Stimulated activated naive B cell treated with anti-CD40 and anti-IgM and Interleukin-4, amounts not matched to agents 10 μg/mL and 1 μg/mL and 100 μg/mL, for 72 hours (primary cell): ENCODE measurements at regions not wholly inside any gene's neighbourhood (a gene's known extent, or its start where the extent isn't known, plus 50 kb on each side); places are given as distances from the start of the nearest gene placed in this dataset.
"Not testable (repeated sequence)": the region's sequence is repeated elsewhere in the genome, so short reads cannot be mapped to it uniquely, and the experiment has no call there.

Experiments
- ATAC-seq, 2 donors: fragments of 150-1000 bp; cut with Tn5 transposase; replicated peaks; 2 replicates each; pipeline ENCODE4 v1.10.0; 2021; ENCODE audit warnings: moderate library complexity in 1 of 2
- DNase-seq: peaks from one replicate; pipeline ENCODE4 v3.0.0; 2021
- H3K27ac Mint-ChIP-seq: one replicate; pipeline ENCODE4 v1.8.0; 2022; ENCODE audit warnings: mild to moderate bottlenecking, mixed read lengths
- H3K27me3 Mint-ChIP-seq, 2 donors: one replicate each; pipeline ENCODE4 v1.8.0; 2022; ENCODE audit warnings: mixed read lengths in 2 of 2
- H3K36me3 Mint-ChIP-seq, 2 donors: one replicate each; pipeline ENCODE4 v1.8.0; 2022; ENCODE audit warnings: mixed read lengths in 2 of 2, mild to moderate bottlenecking in 1 of 2
- H3K4me1 Mint-ChIP-seq, 2 donors: one replicate each; pipeline ENCODE4 v1.8.0; 2022; ENCODE audit warnings: mixed read lengths in 2 of 2, mild to moderate bottlenecking in 1 of 2
- H3K4me3 Mint-ChIP-seq, 2 donors: one replicate each; pipeline ENCODE4 v1.8.0; 2022; ENCODE audit warnings: mild to moderate bottlenecking in 2 of 2, mixed read lengths in 2 of 2, moderate library complexity in 1 of 2
- H3K9me3 Mint-ChIP-seq, 2 donors: one replicate each; pipeline ENCODE4 v1.8.0; 2022; ENCODE audit warnings: mixed read lengths in 2 of 2, mild to moderate bottlenecking in 1 of 2

DNA sequence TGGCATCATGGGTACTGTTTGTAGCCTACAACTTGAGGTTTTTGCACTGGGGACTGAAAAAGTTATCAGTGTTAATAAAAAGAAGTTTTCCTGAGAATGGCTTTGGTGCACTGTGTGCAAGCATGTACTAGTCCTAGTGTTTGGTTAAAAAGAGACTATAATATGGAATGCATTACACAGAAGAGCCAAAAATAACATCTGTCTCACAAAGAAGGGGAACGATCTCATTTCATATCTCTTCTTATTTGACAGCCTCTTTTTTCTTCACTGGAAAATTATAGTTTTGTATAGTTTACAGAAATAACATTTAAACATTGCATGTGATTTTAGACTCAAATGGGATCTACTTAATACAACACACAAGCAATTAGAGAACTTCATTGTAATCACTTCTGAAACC is 127.0 kb upstream of the GDNF start:
- H3K36me3 Mint-ChIP-seq = no peaks in the 10 kb centered on the region
- no peak for DNase-seq
- ATAC-seq = no peak
- no peak overlapping the region for H3K4me3 Mint-ChIP-seq
- H3K27ac Mint-ChIP-seq = no peak overlapping the region
- H3K4me1 Mint-ChIP-seq = no peaks in the 10 kb centered on the region
- peaks cover 0 to 2% of the 10 kb centered on the region in 2 donors for H3K9me3 Mint-ChIP-seq
- no peaks in the 10 kb centered on the region for H3K27me3 Mint-ChIP-seq

DNA sequence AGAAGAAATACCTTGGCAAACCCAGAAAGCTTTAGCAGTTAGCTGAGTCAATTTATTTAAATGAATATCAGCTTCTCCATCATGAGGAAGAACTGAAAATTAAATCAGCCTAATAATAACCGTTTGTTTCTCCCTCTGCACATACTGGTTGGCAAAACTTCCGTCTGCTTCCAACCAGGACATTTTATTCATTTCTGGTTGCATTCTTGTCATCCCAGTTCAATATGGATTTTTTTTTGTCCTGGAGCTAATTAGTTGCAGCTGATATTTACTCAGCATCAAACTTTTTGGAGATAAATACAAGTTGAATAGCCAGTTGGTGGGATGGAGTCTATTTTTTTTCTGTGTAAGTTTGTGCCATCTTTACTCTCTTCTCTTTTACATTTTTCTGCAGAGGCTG is 126.5 kb upstream of the GDNF start:
- Mint-ChIP-seq H3K4me1 (no peaks in the 10 kb centered on the region), H3K27ac (no peak overlapping the region), H3K9me3 (peaks cover 0 to 2% of the 10 kb centered on the region in 2 donors)

DNA sequence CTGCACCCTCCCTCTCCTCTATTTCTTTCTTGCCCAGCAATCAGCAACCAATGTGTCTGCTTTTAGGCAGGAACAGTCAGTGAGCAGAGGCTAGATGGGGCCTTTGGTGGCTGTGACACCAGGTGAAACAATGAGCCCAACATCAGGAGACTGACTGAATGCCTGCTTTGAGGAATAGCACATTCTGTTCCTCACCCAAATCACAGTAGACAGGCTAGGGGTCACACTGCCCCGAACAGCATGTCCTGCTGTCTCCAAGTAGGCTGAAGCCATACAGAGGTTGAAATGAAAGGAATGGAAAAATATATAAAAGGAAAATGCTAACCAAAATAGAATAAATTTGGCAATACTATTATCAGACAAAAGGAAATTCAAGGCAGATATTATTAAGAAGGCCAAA is 122.5 kb upstream of the GDNF start:
- peaks cover 15 to 16% of the 10 kb centered on the region in 2 donors for H3K9me3 Mint-ChIP-seq
- H3K27ac Mint-ChIP-seq = no peak overlapping the region
- peaks cover 4 to 6% of the 10 kb centered on the region in 2 donors for H3K36me3 Mint-ChIP-seq
- DNase-seq (no peak), ATAC-seq (no peak)
- no peaks in the 10 kb centered on the region for H3K27me3 Mint-ChIP-seq
- H3K4me3 Mint-ChIP-seq = no peak overlapping the region
- H3K4me1 Mint-ChIP-seq = no peaks in the 10 kb centered on the region

More for the DNA sequence above, 126.5 kb upstream of the GDNF start:
- H3K4me3 Mint-ChIP-seq = no peak overlapping the region
- no peaks in the 10 kb centered on the region for H3K27me3 Mint-ChIP-seq
- ATAC-seq = no peak
- H3K36me3 Mint-ChIP-seq = no peaks in the 10 kb centered on the region
- no peak for DNase-seq

DNA sequence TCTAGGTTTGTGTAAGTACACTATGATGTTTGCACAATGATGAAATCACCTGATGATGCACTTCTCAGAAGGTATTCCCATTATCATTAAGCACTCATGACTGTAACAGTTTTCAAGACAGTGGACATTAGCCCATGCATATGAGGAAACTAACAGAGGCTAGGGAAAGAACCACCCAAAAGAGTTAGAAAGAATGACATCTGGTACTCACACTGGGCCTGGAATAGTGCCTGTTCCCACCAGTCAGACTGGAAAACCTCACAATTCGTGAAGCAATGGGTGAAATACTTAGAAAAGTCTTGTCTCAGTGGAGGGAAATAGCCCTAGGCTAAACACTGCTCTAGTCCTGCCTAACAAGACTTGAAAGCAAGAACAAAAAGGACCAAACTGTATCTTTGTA is 117.4 kb upstream of the GDNF start:
- ATAC-seq (no peak), DNase-seq (no peak)
- Mint-ChIP-seq H3K36me3 (peaks cover 4 to 6% of the 10 kb centered on the region in 2 donors), H3K27ac (no peak overlapping the region), H3K27me3 (no peaks in the 10 kb centered on the region), H3K4me1 (no peaks in the 10 kb centered on the region), H3K4me3 (no peak overlapping the region), H3K9me3 (peaks cover 15 to 16% of the 10 kb centered on the region in 2 donors)

DNA sequence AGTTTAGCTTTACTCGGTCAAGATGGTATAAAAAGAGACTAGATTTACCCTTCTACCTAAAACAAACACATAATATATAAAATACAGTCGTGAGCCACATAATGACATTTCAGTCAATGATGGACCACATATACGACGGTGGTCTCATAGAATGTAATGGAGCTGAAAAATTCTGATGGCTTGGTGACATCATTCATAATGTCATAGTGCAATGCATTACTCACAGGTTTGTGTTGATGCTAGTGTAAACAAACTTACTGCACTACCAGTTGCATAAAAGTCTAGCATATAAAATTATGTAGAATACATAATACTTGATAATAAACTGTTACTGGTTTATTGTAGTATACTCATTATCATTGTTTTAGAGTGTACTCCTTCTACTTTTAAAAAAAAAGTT is 115.9 kb upstream of the GDNF start:
- H3K4me3 Mint-ChIP-seq = no peak overlapping the region
- no peaks in the 10 kb centered on the region for H3K27me3 Mint-ChIP-seq
- H3K4me1 Mint-ChIP-seq = no peaks in the 10 kb centered on the region
- no peak overlapping the region for H3K27ac Mint-ChIP-seq
- DNase-seq = no peak
- H3K9me3 Mint-ChIP-seq = peaks cover 15 to 16% of the 10 kb centered on the region in 2 donors
- peaks cover 4 to 6% of the 10 kb centered on the region in 2 donors for H3K36me3 Mint-ChIP-seq
- ATAC-seq = no peak

DNA sequence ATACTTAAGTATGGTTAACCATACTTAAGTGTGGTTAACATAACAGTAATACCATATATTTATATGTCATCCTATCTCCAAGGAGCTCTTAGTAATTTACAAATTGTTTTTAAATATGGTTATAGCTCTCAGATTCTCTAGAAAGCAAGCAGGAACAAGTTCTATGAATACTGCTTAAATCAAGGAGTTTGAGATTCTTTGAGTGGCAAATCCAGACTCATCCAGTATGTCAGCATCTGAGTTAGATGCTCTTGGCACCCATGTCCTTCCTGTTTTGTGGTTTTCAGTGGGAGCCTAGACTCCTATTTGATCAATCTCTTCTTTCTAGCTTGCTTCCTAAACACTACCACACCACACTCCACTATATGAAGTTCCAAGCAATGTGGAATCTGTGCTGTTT is 114.7 kb upstream of the GDNF start:
- H3K36me3 Mint-ChIP-seq = peaks cover 4 to 6% of the 10 kb centered on the region in 2 donors
- no peaks in the 10 kb centered on the region for H3K4me1 Mint-ChIP-seq
- DNase-seq (no peak), ATAC-seq (no peak)
- H3K9me3 Mint-ChIP-seq = peaks cover 9 to 12% of the 10 kb centered on the region in 2 donors
- H3K27me3 Mint-ChIP-seq = no peaks in the 10 kb centered on the region
- no peak overlapping the region for H3K27ac Mint-ChIP-seq
- no peak overlapping the region for H3K4me3 Mint-ChIP-seq

DNA sequence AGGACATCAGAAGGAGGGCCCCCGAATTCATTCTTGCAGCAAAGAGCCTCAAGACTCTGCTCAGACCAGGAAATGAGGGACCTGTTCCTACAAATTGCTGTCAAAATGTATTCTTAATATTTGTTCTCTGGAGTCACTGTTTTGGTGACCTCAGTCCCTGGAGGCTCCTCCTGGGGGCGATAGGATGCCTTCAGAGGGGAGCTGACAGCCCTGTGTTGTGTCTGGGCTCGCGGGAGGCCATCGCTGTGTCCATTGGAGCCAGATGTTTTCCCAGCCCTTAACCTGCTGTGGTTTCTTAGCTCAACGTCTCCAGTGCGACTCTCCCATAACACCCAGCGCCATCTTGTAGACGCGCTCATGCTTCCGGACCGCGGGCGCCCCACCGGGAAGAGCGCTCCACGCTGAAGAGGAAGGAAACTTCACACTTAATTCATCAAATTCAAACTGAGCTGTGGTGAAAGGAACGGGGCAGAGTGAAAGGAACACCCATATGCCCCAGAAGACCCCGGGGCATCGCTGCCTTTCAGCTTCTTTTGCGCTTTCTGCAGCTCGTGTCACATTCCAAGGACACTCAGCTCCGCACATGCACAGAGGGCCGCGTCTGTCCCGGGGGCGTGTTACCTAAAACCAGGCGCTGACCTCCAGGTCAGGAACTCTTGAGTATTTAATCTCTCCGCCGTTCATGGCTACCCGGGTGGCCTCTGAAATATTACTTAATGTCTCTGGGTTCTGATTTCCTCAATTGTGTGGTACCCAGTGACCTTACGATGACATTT is 112.3 kb upstream of the GDNF start:
- no peak for ATAC-seq
- DNase-seq = no peak
- no peak overlapping the region for H3K27ac Mint-ChIP-seq
- no peaks in the 10 kb centered on the region for H3K9me3 Mint-ChIP-seq
- H3K4me3 Mint-ChIP-seq = no peak overlapping the region
- H3K4me1 Mint-ChIP-seq = no peaks in the 10 kb centered on the region
- no peaks in the 10 kb centered on the region for H3K36me3 Mint-ChIP-seq
- H3K27me3 Mint-ChIP-seq = no peaks in the 10 kb centered on the region

DNA sequence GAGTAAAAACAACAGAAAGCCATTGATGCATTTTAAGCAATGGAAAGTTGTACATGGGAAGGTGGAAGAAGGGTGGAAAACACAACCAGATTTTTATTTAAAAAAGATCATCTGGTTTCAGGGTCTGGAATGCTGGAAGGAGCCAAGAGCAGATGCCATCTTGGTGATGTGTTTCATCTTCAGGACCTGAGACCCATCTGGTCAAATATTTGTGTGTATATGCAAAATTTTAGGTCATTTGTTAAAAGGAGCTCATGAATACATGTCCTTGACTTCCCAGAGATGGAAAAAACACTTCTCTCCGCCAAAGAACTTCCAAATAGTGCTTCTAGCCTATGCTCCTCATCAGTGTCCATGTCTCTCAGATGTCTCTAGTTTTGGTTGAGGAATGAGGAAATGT is 110.6 kb upstream of the GDNF start:
- no peaks in the 10 kb centered on the region for H3K9me3 Mint-ChIP-seq
- ATAC-seq (no peak), DNase-seq (no peak)
- no peak overlapping the region for H3K4me3 Mint-ChIP-seq
- H3K27ac Mint-ChIP-seq = no peak overlapping the region
- H3K27me3 Mint-ChIP-seq = no peaks in the 10 kb centered on the region
- H3K4me1 Mint-ChIP-seq = no peaks in the 10 kb centered on the region
- no peaks in the 10 kb centered on the region for H3K36me3 Mint-ChIP-seq

DNA sequence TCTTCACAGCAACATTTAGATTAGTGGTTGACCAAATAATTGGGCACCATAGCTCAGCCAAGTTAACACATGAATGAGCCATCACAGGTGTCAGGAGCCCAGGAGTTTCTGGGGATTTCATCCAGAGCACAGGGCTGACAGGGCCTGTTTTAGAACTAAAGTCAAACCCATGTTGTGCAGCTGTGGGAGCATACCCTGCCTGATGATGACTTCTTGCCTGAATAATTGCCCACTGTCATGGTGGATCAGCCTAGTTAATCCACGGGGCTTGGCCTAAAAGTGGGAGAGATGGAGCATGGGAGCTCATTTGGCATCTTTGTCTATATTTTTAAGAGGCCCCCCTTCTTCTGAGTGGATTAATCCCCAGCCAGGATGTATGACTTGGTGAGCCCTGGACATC is 105.6 kb upstream of the GDNF start:
- Mint-ChIP-seq H3K36me3 (no peaks in the 10 kb centered on the region), H3K27ac (no peak overlapping the region), H3K9me3 (peaks cover 0 to 2% of the 10 kb centered on the region in 2 donors), H3K27me3 (no peaks in the 10 kb centered on the region), H3K4me3 (no peak overlapping the region), H3K4me1 (no peaks in the 10 kb centered on the region)
- ATAC-seq (no peak), DNase-seq (no peak)

DNA sequence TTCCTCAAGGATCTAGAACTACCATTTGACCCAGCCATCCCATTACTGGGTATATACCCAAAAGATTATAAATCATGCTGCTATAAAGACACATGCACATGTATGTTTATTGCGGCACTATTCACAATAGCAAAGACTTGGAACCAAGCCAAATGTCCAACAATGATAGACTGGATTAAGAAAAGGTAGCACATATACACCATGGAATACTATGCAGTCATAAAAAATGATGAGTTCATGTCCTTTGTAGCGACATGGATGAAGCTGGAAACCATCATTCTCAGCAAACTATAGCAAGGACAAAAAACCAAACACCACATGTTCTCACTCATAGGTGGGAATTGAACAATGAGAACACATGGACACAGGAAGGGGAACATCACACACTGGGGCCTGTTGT is 103.3 kb upstream of the GDNF start:
- H3K36me3 Mint-ChIP-seq, H3K27ac Mint-ChIP-seq, DNase-seq, H3K4me1 Mint-ChIP-seq, H3K27me3 Mint-ChIP-seq, H3K4me3 Mint-ChIP-seq, H3K9me3 Mint-ChIP-seq, ATAC-seq: not testable (repeated sequence)

DNA sequence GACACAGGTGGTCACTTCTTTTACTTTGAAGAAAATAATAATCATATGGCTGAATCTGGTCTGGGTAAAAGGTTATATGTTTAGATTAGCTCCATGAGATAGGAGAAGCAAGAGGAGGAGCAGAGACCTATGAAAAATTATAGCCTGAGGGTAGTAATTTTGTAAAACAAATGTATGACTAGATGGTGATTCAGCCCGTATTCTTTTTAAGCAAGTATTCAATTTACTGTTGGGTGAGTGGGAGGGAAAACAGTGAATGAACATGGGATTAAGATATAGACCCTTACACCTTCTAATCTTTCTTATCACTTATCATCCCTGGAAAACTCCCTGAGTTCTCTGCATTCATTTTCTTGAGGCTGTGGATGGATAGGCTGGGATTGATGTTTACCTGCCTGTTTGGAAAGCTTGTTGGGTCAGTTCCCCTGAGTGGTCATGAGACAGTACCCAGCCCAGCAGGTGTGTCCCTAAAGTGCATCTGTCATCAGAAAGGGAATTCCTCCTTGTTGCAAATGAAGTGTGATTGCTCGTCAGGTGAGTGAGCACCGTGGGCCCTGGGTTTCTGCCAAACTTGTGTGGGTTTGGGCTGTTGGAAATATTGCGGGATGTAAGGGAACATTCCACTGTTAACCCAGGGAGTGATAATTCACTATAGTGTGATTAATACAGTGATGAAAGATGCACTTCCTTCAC is 101.2 kb upstream of the GDNF start:
- ATAC-seq (no peak), DNase-seq (no peak)
- H3K4me1 Mint-ChIP-seq = no peaks in the 10 kb centered on the region
- no peak overlapping the region for H3K4me3 Mint-ChIP-seq
- H3K27me3 Mint-ChIP-seq = no peaks in the 10 kb centered on the region
- no peaks in the 10 kb centered on the region for H3K36me3 Mint-ChIP-seq
- no peak overlapping the region for H3K27ac Mint-ChIP-seq
- H3K9me3 Mint-ChIP-seq = peaks cover 2 to 3% of the 10 kb centered on the region in 2 donors

DNA sequence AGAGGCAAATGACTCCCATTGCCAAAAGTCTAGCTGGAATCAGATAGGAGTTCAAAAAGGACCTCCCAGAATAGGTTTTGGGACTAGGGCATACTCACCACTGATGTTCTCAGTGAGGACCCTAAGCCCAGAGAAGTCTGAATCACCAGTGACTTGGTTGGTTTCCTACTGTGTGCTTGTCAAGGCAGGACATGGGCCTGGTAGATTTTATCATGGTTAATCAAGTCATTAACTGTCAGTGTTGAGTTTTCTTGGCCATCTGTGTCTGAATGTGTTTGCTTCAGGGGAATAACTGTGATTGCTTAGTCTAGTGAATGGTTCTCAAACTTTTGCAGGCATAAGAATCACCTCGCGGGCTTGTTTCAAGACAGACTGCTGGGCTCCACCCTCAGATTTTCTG is 99.0 kb upstream of the GDNF start:
- Mint-ChIP-seq H3K9me3 (peaks cover 2 to 3% of the 10 kb centered on the region in 2 donors), H3K36me3 (no peaks in the 10 kb centered on the region), H3K27ac (no peak overlapping the region), H3K27me3 (no peaks in the 10 kb centered on the region), H3K4me3 (no peak overlapping the region), H3K4me1 (no peaks in the 10 kb centered on the region)
- DNase-seq (no peak), ATAC-seq (no peak)

DNA sequence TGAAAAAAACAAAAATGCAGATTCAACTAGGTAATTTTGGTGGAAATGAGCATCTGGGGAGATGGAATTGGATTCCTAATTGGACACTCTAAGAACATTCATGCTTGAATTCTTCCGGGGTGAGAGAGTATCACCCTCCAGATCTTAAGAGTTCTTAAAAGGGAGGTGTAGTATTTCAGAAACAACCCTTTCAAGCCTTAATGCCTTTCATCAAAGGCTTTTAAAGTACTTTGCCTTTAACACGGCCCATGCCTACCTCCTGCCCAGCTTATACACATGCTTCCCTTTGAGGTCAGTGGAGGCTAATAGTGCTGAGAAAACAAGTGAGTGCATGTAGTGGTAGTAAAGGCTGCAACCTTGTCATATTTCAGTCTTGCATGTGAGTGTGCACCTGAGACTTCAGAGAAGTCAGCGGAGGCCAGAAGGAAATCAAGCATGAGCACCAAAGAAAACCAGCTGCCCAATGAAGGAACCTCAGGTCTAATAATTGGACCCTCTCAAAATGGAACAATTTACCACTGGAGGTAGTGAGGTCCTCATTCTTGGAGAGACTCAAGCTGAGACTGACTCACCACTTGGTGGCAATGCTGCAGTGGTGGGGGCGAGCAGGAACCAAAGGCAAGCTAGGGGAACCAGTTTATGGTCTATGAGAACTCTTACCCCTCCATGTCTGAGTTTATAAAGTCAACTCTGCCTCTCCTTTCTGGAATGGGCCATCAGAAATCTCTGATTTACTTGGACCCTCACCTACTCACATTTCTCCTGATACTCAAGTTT is 98.4 kb upstream of the GDNF start:
- Mint-ChIP-seq H3K9me3 (peaks cover 2 to 7% of the 10 kb centered on the region in 2 donors), H3K27me3 (no peaks in the 10 kb centered on the region), H3K36me3 (no peaks in the 10 kb centered on the region), H3K27ac (no peak overlapping the region), H3K4me1 (no peaks in the 10 kb centered on the region), H3K4me3 (no peak overlapping the region)
- ATAC-seq (no peak), DNase-seq (no peak)

DNA sequence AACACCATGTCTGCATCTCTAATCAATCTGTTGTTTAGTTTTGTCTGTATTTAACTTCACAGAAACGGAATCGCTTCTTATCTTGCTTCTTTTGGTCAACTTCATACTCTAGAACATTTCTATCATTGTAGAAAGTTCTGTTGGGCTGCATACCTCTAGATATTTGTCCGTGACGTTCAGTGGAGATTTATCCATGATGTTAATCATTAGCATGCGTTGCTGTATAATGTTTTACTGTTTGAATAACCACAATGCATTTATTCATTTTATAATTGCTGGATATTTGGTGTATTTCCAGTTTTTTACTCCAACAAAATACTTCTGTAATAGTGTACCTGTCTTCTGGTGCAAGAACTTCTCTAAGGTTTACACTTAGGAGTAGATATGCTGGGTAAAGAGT is 96.2 kb upstream of the GDNF start:
- H3K36me3 Mint-ChIP-seq = no peaks in the 10 kb centered on the region
- H3K27ac Mint-ChIP-seq = no peak overlapping the region
- DNase-seq (no peak), ATAC-seq (no peak)
- H3K4me1 Mint-ChIP-seq = no peaks in the 10 kb centered on the region
- H3K27me3 Mint-ChIP-seq = no peaks in the 10 kb centered on the region
- no peak overlapping the region for H3K4me3 Mint-ChIP-seq
- peaks cover 1 to 9% of the 10 kb centered on the region in 2 donors for H3K9me3 Mint-ChIP-seq

DNA sequence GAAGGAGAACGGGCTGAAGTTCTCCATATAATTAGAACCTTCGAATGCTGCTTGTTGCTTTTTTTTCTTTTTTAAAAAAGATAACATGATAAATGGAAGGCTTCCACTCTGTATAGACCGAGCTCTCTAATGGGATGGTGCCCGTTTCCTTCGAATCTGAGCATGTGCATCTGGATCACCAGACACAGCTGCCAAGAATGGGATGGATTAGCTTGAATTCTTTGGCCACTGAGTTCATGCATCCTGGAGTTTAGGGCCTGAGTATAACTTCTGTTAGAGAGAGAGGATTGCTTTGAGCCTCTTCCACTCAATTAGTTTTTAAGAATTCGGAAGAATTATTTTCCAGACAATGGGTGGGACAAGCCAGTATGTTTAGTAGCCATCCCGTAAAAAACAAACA is 93.7 kb upstream of the GDNF start:
- ATAC-seq = no peak
- Mint-ChIP-seq H3K4me1 (no peaks in the 10 kb centered on the region), H3K4me3 (no peak overlapping the region), H3K36me3 (no peaks in the 10 kb centered on the region), H3K27me3 (no peaks in the 10 kb centered on the region), H3K9me3 (peaks cover 1 to 9% of the 10 kb centered on the region in 2 donors), H3K27ac (no peak overlapping the region)
- DNase-seq = no peak
